Karpas-422 (cell line): ENCODE measurements at regions not wholly inside any gene's neighbourhood (a gene's known extent, or its start where the extent isn't known, plus 50 kb on each side); places are given as distances from the start of the nearest gene placed in this dataset.

Experiments
- DNase-seq: peaks from one replicate; pipeline ENCODE4 v3.0.0-alpha.2; 2015
- H2AFZ ChIP-seq: fragments of 200-600 bp; sonication (generic); 2 replicates; pipeline ENCODE4 v1.6.1; 2014; ENCODE audit warnings: antibody characterized with exemption, low read length, mixed read lengths
- H3K27ac ChIP-seq: fragments of 200-600 bp; sonication (generic); 2 replicates; pipeline ENCODE4 v1.5.1; 2014; ENCODE audit warnings: mild to moderate bottlenecking, low read length, moderate library complexity
- H3K27me3 ChIP-seq: fragments of 200-600 bp; sonication (generic); 2 replicates; pipeline ENCODE4 v1.6.1; 2014; ENCODE audit warnings: low read length, mixed read lengths
- H3K36me3 ChIP-seq: fragments of 200-600 bp; sonication (generic); 2 replicates; pipeline ENCODE4 v1.6.1; 2014; ENCODE audit warnings: low read length, mixed read lengths; ENCODE audit not compliant: insufficient read depth
- H3K4me1 ChIP-seq: fragments of 200-600 bp; sonication (generic); 2 replicates; pipeline ENCODE4 v1.6.1; 2014; ENCODE audit warnings: mild to moderate bottlenecking, low read length, mixed read lengths
- H3K4me2 ChIP-seq: fragments of 200-600 bp; sonication (generic); 2 replicates; pipeline ENCODE4 v1.6.1; 2014; ENCODE audit warnings: low read length, low read depth, mild to moderate bottlenecking; ENCODE audit not compliant: poor library complexity, severe bottlenecking
- H3K4me3 ChIP-seq: fragments of 200-600 bp; sonication (generic); 2 replicates; pipeline ENCODE4 v1.5.1; 2014; ENCODE audit warnings: mild to moderate bottlenecking, antibody characterized with exemption, low read length, mixed read lengths
- H3K79me2 ChIP-seq: fragments of 200-600 bp; sonication (generic); 2 replicates; pipeline ENCODE4 v1.6.1; 2014; ENCODE audit warnings: mild to moderate bottlenecking, low read length, mixed read lengths
- H3K9ac ChIP-seq: fragments of 200-600 bp; sonication (generic); 2 replicates; pipeline ENCODE4 v1.6.0; 2014; ENCODE audit warnings: low read length
- H3K9me2 ChIP-seq: fragments of 200-600 bp; sonication (generic), shearing (Covaris generic); replicated peaks from 2 replicates; pipeline ENCODE4 v1.6.0; 2014; ENCODE audit warnings: mild to moderate bottlenecking, low read length, moderate library complexity; ENCODE audit not compliant: insufficient read depth
- H3K9me3 ChIP-seq: fragments of 300-700, 200-600 bp; sonication (generic); 2 replicates; pipeline ENCODE4 v1.6.1; 2014; ENCODE audit warnings: low read length, mixed read lengths
- H4K20me1 ChIP-seq: fragments of 200-600 bp; sonication (generic); 2 replicates; pipeline ENCODE4 v1.6.1; 2014; ENCODE audit warnings: mild to moderate bottlenecking, antibody characterized with exemption, low read length, low read depth; ENCODE audit not compliant: insufficient read depth

- no peak overlapping the region for H2AFZ ChIP-seq
- no peak for DNase-seq
- peaks cover 3% of the 10 kb centered on the region; the same call in 1 of the 2 replicates for H3K9me3 ChIP-seq
- H3K27me3 ChIP-seq, result peaks cover 3% of the 10 kb centered on the region; the same call in 1 of the 2 replicates
- H3K4me3 ChIP-seq, result no peak overlapping the region
- no peaks in the 10 kb centered on the region for H3K36me3 ChIP-seq
- H4K20me1 ChIP-seq, result no peaks in the 10 kb centered on the region
- no peak overlapping the region for H3K4me2 ChIP-seq
- no peak overlapping the region for H3K27ac ChIP-seq
- H3K4me1 ChIP-seq, result no peaks in the 10 kb centered on the region
- H3K79me2 ChIP-seq, result no peaks in the 10 kb centered on the region
- no peak overlapping the region for H3K9ac ChIP-seq
- no peaks in the 10 kb centered on the region for H3K9me2 ChIP-seq
Observed at GRCh38 chr19:29457413-29457812, 68.4 kb upstream of the VSTM2B start.

GRCh38 chr19:29467824-29468401 lies 57.9 kb upstream of the VSTM2B start:
- Histone ChIP-seq H3K27ac (no peak overlapping the region), H3K9me2 (no peaks in the 10 kb centered on the region), H3K4me2 (no peak overlapping the region), H3K4me1 (no peaks in the 10 kb centered on the region), H3K9me3 (no peaks in the 10 kb centered on the region), H4K20me1 (no peaks in the 10 kb centered on the region), H3K4me3 (no peak overlapping the region), H3K36me3 (no peaks in the 10 kb centered on the region), H3K9ac (no peak overlapping the region), H3K27me3 (no peaks in the 10 kb centered on the region), H3K79me2 (no peaks in the 10 kb centered on the region), H2AFZ (no peak overlapping the region)
- DNase-seq, result peak; percentile 79

- H3K36me3 ChIP-seq, result no peaks in the 10 kb centered on the region
- H3K79me2 ChIP-seq, result no peaks in the 10 kb centered on the region
- no peak overlapping the region for H2AFZ ChIP-seq
- H3K9me3 ChIP-seq, result no peaks in the 10 kb centered on the region
- DNase-seq, result no peak
- H3K4me2 ChIP-seq, result no peak overlapping the region
- no peak overlapping the region for H3K4me3 ChIP-seq
- H3K9ac ChIP-seq, result no peak overlapping the region
- no peaks in the 10 kb centered on the region for H3K27me3 ChIP-seq
- no peak overlapping the region for H3K27ac ChIP-seq
- no peaks in the 10 kb centered on the region for H3K9me2 ChIP-seq
- no peaks in the 10 kb centered on the region for H3K4me1 ChIP-seq
- no peaks in the 10 kb centered on the region for H4K20me1 ChIP-seq
Observed at GRCh38 chr19:29475469-29475868, 50.3 kb upstream of the VSTM2B start.
